Neural cell (in vitro differentiated cells): ENCODE measurements at regions not wholly inside any gene's neighbourhood (a gene's known extent, or its start where the extent isn't known, plus 50 kb on each side); places are given as distances from the start of the nearest gene placed in this dataset.

Experiments
- H2AFZ ChIP-seq: fragments of 200-600, 300-800 bp; sonication (generic), shearing (Covaris generic); 2 replicates; pipeline ENCODE4 v1.6.0; 2014; ENCODE audit warnings: low read depth, mild to moderate bottlenecking, antibody characterized with exemption, low read length, moderate library complexity
- H3F3A ChIP-seq: fragments of 200-600 bp; shearing (Covaris generic); 2 replicates; pipeline ENCODE4 v1.6.1; 2016; ENCODE audit warnings: mild to moderate bottlenecking, moderate library complexity, mixed read lengths, antibody characterized with exemption, low read length; ENCODE audit not compliant: insufficient read depth, poor library complexity, severe bottlenecking
- H3K27ac ChIP-seq: fragments of 200-600, 300-800 bp; sonication (generic), shearing (Covaris generic); 2 replicates; pipeline ENCODE4 v1.5.1; 2014; ENCODE audit warnings: mild to moderate bottlenecking, low read length, moderate library complexity
- H3K27me3 ChIP-seq: fragments of 300-800, 200-600 bp; sonication (generic), shearing (Covaris generic); 2 replicates; pipeline ENCODE4 v1.6.0; 2014; ENCODE audit warnings: mild to moderate bottlenecking, low read depth, low read length, moderate library complexity; ENCODE audit not compliant: insufficient read depth
- H3K36me3 ChIP-seq: fragments of 300-800, 200-600 bp; sonication (generic), shearing (Covaris generic); 2 replicates; pipeline ENCODE4 v1.5.1; 2014; ENCODE audit warnings: mild to moderate bottlenecking, antibody characterized with exemption, low read length, moderate library complexity; ENCODE audit not compliant: insufficient read depth
- H3K4me2 ChIP-seq: fragments of 300-800, 200-600 bp; sonication (generic), shearing (Covaris generic); 2 replicates; pipeline ENCODE4 v1.6.0; 2014; ENCODE audit warnings: mild to moderate bottlenecking, low read length
- H3K4me3 ChIP-seq: fragments of 300-800, 200-600 bp; sonication (generic), shearing (Covaris generic); 2 replicates; pipeline ENCODE4 v1.5.1; 2014; ENCODE audit warnings: mild to moderate bottlenecking, low read length, moderate library complexity
- H3K79me2 ChIP-seq: fragments of 200-600 bp; shearing (Covaris generic); replicated peaks from 2 replicates; pipeline ENCODE4 v1.6.0; 2014; ENCODE audit warnings: mild to moderate bottlenecking, low read length, moderate library complexity; ENCODE audit not compliant: insufficient read depth
- H3K9ac ChIP-seq: fragments of 300-800, 200-600 bp; sonication (generic), shearing (Covaris generic); 2 replicates; pipeline ENCODE4 v1.6.1; 2016; ENCODE audit warnings: mild to moderate bottlenecking, low read length, mixed read lengths
- H3K9me2 ChIP-seq: fragments of 200-600 bp; shearing (Covaris generic); 2 replicates; pipeline ENCODE4 v1.6.1; 2016; ENCODE audit warnings: mild to moderate bottlenecking, low read length, mixed read lengths; ENCODE audit not compliant: insufficient read depth
- H3K9me3 ChIP-seq: fragments of 200-600, 300-800 bp; sonication (generic), shearing (Covaris generic); 2 replicates; pipeline ENCODE4 v1.6.1; 2016; ENCODE audit warnings: mild to moderate bottlenecking, mixed run types, low read length, moderate library complexity, mixed read lengths
- H4K20me1 ChIP-seq: fragments of 200-600 bp; shearing (Covaris generic); 2 replicates; pipeline ENCODE4 v1.6.1; 2016; ENCODE audit warnings: mild to moderate bottlenecking, mixed run types; ENCODE audit not compliant: insufficient read depth
- CTCF ChIP-seq: fragments of 450-650 bp; IDR thresholded peaks from 2 replicates; pipeline ENCODE4 v1.5.1; 2014; ENCODE audit warnings: antibody characterized with exemption, mild to moderate bottlenecking, moderate library complexity; ENCODE audit not compliant: poor library complexity, severe bottlenecking
- EP300 ChIP-seq: fragments of 450-650 bp; conservative IDR thresholded peaks from 2 replicates; pipeline ENCODE4 v1.6.1; 2014; ENCODE audit warnings: antibody characterized with exemption, mild to moderate bottlenecking, moderate library complexity; ENCODE audit not compliant: poor library complexity, severe bottlenecking
- EZH2 ChIP-seq: fragments of 200-600, 300-800 bp; shearing (Covaris generic), sonication (generic); IDR thresholded peaks from 2 replicates; pipeline ENCODE4 v1.6.1; 2014; ENCODE audit warnings: antibody characterized with exemption, low read length, borderline replicate concordance, mild to moderate bottlenecking; ENCODE audit not compliant: insufficient read depth, poor library complexity, severe bottlenecking
- MXI1 ChIP-seq: fragments of 450-650 bp; conservative IDR thresholded peaks from 2 replicates; pipeline ENCODE4 v1.6.1; 2014; ENCODE audit warnings: antibody characterized with exemption, mild to moderate bottlenecking; ENCODE audit not compliant: poor library complexity, severe bottlenecking
- POLR2AphosphoS5 ChIP-seq: IDR thresholded peaks from 2 replicates; pipeline ENCODE4 v1.6.1; 2012
- RAD21 ChIP-seq: fragments of 450-650 bp; conservative IDR thresholded peaks from 2 replicates; pipeline ENCODE4 v1.6.1; 2014; ENCODE audit warnings: antibody characterized with exemption, mild to moderate bottlenecking, moderate library complexity
- REST ChIP-seq: IDR thresholded peaks from 2 replicates; pipeline ENCODE4 v1.6.1; 2012; ENCODE audit warnings: borderline replicate concordance
- SMC3 ChIP-seq: fragments of 450-650 bp; conservative IDR thresholded peaks from 2 replicates; pipeline ENCODE4 v1.6.1; 2014; ENCODE audit warnings: antibody characterized with exemption, mild to moderate bottlenecking, moderate library complexity; ENCODE audit not compliant: poor library complexity
- TAF1 ChIP-seq: IDR thresholded peaks from 2 replicates; pipeline ENCODE4 v1.6.1; 2012; ENCODE audit warnings: low read depth

- H3K36me3 ChIP-seq = no peaks in the 10 kb centered on the region
Observed at GRCh38 chr18:70672581-70672980, 383.7 kb downstream of the SOCS6 start.

GRCh38 chr18:70671889-70672565 is 383.2 kb downstream of the SOCS6 start:
- no peaks in the 10 kb centered on the region for H4K20me1 ChIP-seq
- H3K27me3 ChIP-seq = no peaks in the 10 kb centered on the region
- no peak overlapping the region for H3K27ac ChIP-seq

More at GRCh38 chr18:70672581-70672980, 383.7 kb downstream of the SOCS6 start:
- Histone ChIP-seq H3K9me3 (no peaks in the 10 kb centered on the region), H3K27ac (no peak overlapping the region), H3K9me2 (no peaks in the 10 kb centered on the region), H3F3A (no peaks in the 10 kb centered on the region), H2AFZ (no peak overlapping the region), H4K20me1 (no peaks in the 10 kb centered on the region), H3K27me3 (no peaks in the 10 kb centered on the region), H3K4me2 (no peak overlapping the region), H3K4me3 (no peak overlapping the region), H3K9ac (no peak overlapping the region), H3K79me2 (no peaks in the 10 kb centered on the region)
- TF ChIP-seq REST (no peak), RAD21 (no peak), TAF1 (no peak), EZH2 (no peak), POLR2AphosphoS5 (no peak), SMC3 (no peak), CTCF (no peak), MXI1 (no peak), EP300 (no peak)

More at GRCh38 chr18:70671889-70672565, 383.2 kb downstream of the SOCS6 start:
- Histone ChIP-seq H3K4me3 (no peak overlapping the region), H3K4me2 (no peak overlapping the region), H3K9ac (no peak overlapping the region), H3K79me2 (no peaks in the 10 kb centered on the region), H3F3A (no peaks in the 10 kb centered on the region), H3K36me3 (no peaks in the 10 kb centered on the region), H3K9me2 (no peaks in the 10 kb centered on the region), H3K9me3 (no peaks in the 10 kb centered on the region), H2AFZ (no peak overlapping the region)
- TF ChIP-seq SMC3 (no peak), RAD21 (no peak)
